CD14-positive monocyte (primary cell): ENCODE measurements at regions not wholly inside any gene's neighbourhood (a gene's known extent, or its start where the extent isn't known, plus 50 kb on each side); places are given as distances from the start of the nearest gene placed in this dataset.

Experiments
- DNase-seq, 3 donors: peaks; one replicate each; pipeline ENCODE4 v3.0.0-alpha.2; 2011 to 2022
- H2AFZ ChIP-seq: 2 replicates; pipeline ENCODE4 v1.6.0; 2012; ENCODE audit warnings: mild to moderate bottlenecking, low read depth, low read length, inconsistent platforms; ENCODE audit not compliant: insufficient read depth, poor library complexity, severe bottlenecking
- H3K27ac ChIP-seq, 2 donors: 1 replicate in 1 of 2; 2 replicates in 1 of 2; pipeline ENCODE4 v1.5.1; 2012 to 2013; ENCODE audit warnings: low read length in 2 of 2, control low read depth in 1 of 2, inconsistent platforms in 1 of 2, low read depth in 1 of 2, mild to moderate bottlenecking in 1 of 2
- H3K27me3 ChIP-seq, 2 donors: one replicate each; pipeline versions ENCODE4 v1.6.0 to v1.6.1; 2011 to 2013; ENCODE audit warnings: low read length in 2 of 2; ENCODE audit not compliant: control insufficient read depth in 2 of 2, insufficient read depth in 2 of 2
- H3K36me3 ChIP-seq, 2 donors: replicated peaks in 1 of 2; 1 replicate in 1 of 2; 2 replicates in 1 of 2; pipeline versions ENCODE4 v1.5.1 to v1.6.1; 2012 to 2013; ENCODE audit warnings: low read length in 2 of 2, control low read depth in 1 of 2, inconsistent platforms in 1 of 2, mild to moderate bottlenecking in 1 of 2; ENCODE audit not compliant: insufficient read depth in 2 of 2, control insufficient read depth in 1 of 2
- H3K4me1 ChIP-seq, 2 donors: 1 replicate in 1 of 2; 2 replicates in 1 of 2; pipeline versions ENCODE4 v1.5.1 to v1.6.1; 2012 to 2013; ENCODE audit warnings: low read length in 2 of 2, control low read depth in 1 of 2, inconsistent platforms in 1 of 2, mild to moderate bottlenecking in 1 of 2, moderate library complexity in 1 of 2; ENCODE audit not compliant: insufficient read depth in 2 of 2, control insufficient read depth in 1 of 2
- H3K4me2 ChIP-seq: replicated peaks from 2 replicates; pipeline ENCODE3; 2012; ENCODE audit warnings: low read length, moderate library complexity, mild to moderate bottlenecking; ENCODE audit not compliant: poor library complexity, severe bottlenecking; ENCODE audit errors: extremely low read depth
- H3K4me3 ChIP-seq, 3 experiments: fragments of 200-600 bp in 1 of 3; sonication (generic) in 1 of 3; replicated peaks in 1 of 3; 1 replicate in 2 of 3; 2 replicates in 1 of 3; pipeline ENCODE4 v1.5.1; 2011 to 2013; ENCODE audit warnings: low read length in 3 of 3, mild to moderate bottlenecking in 3 of 3, control low read depth in 2 of 3, low read depth in 2 of 3, inconsistent platforms in 1 of 3, moderate library complexity in 1 of 3
- H3K79me2 ChIP-seq: 2 replicates; pipeline ENCODE4 v1.6.0; 2012; ENCODE audit warnings: mild to moderate bottlenecking, control low read depth, inconsistent platforms, low read length, moderate library complexity; ENCODE audit not compliant: insufficient read depth
- H3K9ac ChIP-seq: 2 replicates; pipeline ENCODE4 v1.6.0; 2017; ENCODE audit warnings: low read length, mild to moderate bottlenecking; ENCODE audit not compliant: insufficient read depth, poor library complexity, severe bottlenecking
- H3K9me3 ChIP-seq, 2 donors: replicated peaks in 1 of 2; 1 replicate in 1 of 2; 2 replicates in 1 of 2; pipeline versions ENCODE4 v1.5.1 to v1.6.1; 2012 to 2013; ENCODE audit warnings: low read length in 2 of 2, control low read depth in 1 of 2; ENCODE audit not compliant: control insufficient read depth in 1 of 2, insufficient read depth in 1 of 2
- H4K20me1 ChIP-seq: 2 replicates; pipeline ENCODE4 v1.6.0; 2012; ENCODE audit warnings: mild to moderate bottlenecking, low read length, control low read depth, moderate library complexity; ENCODE audit not compliant: insufficient read depth
- H3K27ac Mint-ChIP-seq, 7 donors: one replicate each; pipeline ENCODE4 v1.8.0; 2020; ENCODE audit warnings: mild to moderate bottlenecking in 7 of 7, mixed read lengths in 7 of 7, moderate library complexity in 6 of 7, inconsistent platforms in 2 of 7
- H3K27me3 Mint-ChIP-seq, 3 donors: one replicate each; pipeline ENCODE4 v1.8.0; 2021 to 2022; ENCODE audit warnings: low read depth in 3 of 3, mild to moderate bottlenecking in 3 of 3, mixed read lengths in 3 of 3, moderate library complexity in 3 of 3, inconsistent platforms in 1 of 3
- H3K36me3 Mint-ChIP-seq, 2 donors: one replicate each; pipeline ENCODE4 v1.8.0; 2020; ENCODE audit warnings: mixed read lengths in 2 of 2, inconsistent platforms in 1 of 2, mild to moderate bottlenecking in 1 of 2
- H3K4me1 Mint-ChIP-seq: one replicate; pipeline ENCODE4 v1.8.0; 2020; ENCODE audit warnings: mild to moderate bottlenecking, mixed read lengths
- H3K4me3 Mint-ChIP-seq, 2 donors: one replicate each; pipeline ENCODE4 v1.8.0; 2020; ENCODE audit warnings: mild to moderate bottlenecking in 2 of 2, mixed read lengths in 2 of 2, moderate library complexity in 1 of 2
- H3K9me3 Mint-ChIP-seq, 7 donors: one replicate each; pipeline ENCODE4 v1.8.0; 2020 to 2022; ENCODE audit warnings: mixed read lengths in 7 of 7, mild to moderate bottlenecking in 6 of 7, moderate library complexity in 6 of 7, inconsistent platforms in 2 of 7
- CTCF ChIP-seq: fragments of 200-600 bp; IDR thresholded peaks from one replicate; pipeline ENCODE4 v1.8.0; 2022; ENCODE audit warnings: antibody characterized with exemption, mild to moderate bottlenecking
- WGBS: methylation state at CpG from one replicate; pipeline ENCODE4 v1.1.5; 2013; ENCODE audit warnings: missing lambda C conversion rate; ENCODE audit not compliant: insufficient coverage; 5-methylcytosine and 5-hydroxymethylcytosine counted together
- intact Hi-C, 2 donors: fragments of 100-400 bp; cut with micrococcal nuclease; formaldehyde crosslinking; loops; one replicate each; pipeline versions ENCODE4 v1.15.0 to v1.15.1; 2023

- Histone ChIP-seq H3K4me2 (no peak overlapping the region), H3K9me3 (no peaks in the 10 kb centered on the region), H2AFZ (no peak overlapping the region), H3K27ac (no peak overlapping the region), H4K20me1 (no peaks in the 10 kb centered on the region), H3K4me1 (no peaks in the 10 kb centered on the region), H3K36me3 (no peaks in the 10 kb centered on the region), H3K27me3 (no peaks in the 10 kb centered on the region), H3K9ac (no peak overlapping the region), H3K4me3 (no peak overlapping the region), H3K79me2 (no peaks in the 10 kb centered on the region)
- 33% methylated on average over 1 of the region's 4 CpGs for WGBS
- H3K36me3 Mint-ChIP-seq, result no peaks in the 10 kb centered on the region
- intact Hi-C loops, result no loop called here
- no peak overlapping the region for H3K27ac Mint-ChIP-seq
- H3K4me1 Mint-ChIP-seq, result no peaks in the 10 kb centered on the region
- no peak for DNase-seq
- TF ChIP-seq CTCF, result no peak
- peaks cover 0 to 2% (median 0%) of the 10 kb centered on the region in 3 donors for H3K27me3 Mint-ChIP-seq
- no peak overlapping the region for H3K4me3 Mint-ChIP-seq
- peaks cover 0 to 12% (median 0%) of the 10 kb centered on the region in 7 donors for H3K9me3 Mint-ChIP-seq
These were observed 422.5 kb downstream of the METTL4 start for GRCh38 chr18:2148823-2149222.

- peaks cover 0 to 2% (median 0%) of the 10 kb centered on the region in 3 donors for H3K27me3 Mint-ChIP-seq
- Histone ChIP-seq H4K20me1 (no peaks in the 10 kb centered on the region), H3K4me1 (no peaks in the 10 kb centered on the region), H3K9ac (no peak overlapping the region), H3K4me3 (no peak overlapping the region), H3K36me3 (no peaks in the 10 kb centered on the region), H3K27ac (no peak overlapping the region), H3K9me3 (no peaks in the 10 kb centered on the region), H2AFZ (no peak overlapping the region), H3K4me2 (no peak overlapping the region), H3K79me2 (no peaks in the 10 kb centered on the region), H3K27me3 (no peaks in the 10 kb centered on the region)
- TF ChIP-seq CTCF, result no peak
- no peak overlapping the region for H3K27ac Mint-ChIP-seq
- intact Hi-C loops, result no loop called here
- no peak for DNase-seq
- H3K4me3 Mint-ChIP-seq, result no peak overlapping the region
- peaks cover 0 to 9% (median 0%) of the 10 kb centered on the region in 7 donors for H3K9me3 Mint-ChIP-seq
- no peaks in the 10 kb centered on the region for H3K4me1 Mint-ChIP-seq
- WGBS, result no CpG with 5 or more reads among the region's 1 CpG
- no peaks in the 10 kb centered on the region for H3K36me3 Mint-ChIP-seq
These were observed 420.7 kb downstream of the METTL4 start for GRCh38 chr18:2150566-2150965.
